GM12873 (cell line): ENCODE measurements at regions not wholly inside any gene's neighbourhood (a gene's known extent, or its start where the extent isn't known, plus 50 kb on each side); places are given as distances from the start of the nearest gene placed in this dataset.

Source experiments
- CTCF ChIP-seq: IDR thresholded peaks from 2 replicates; pipeline ENCODE4 v1.5.1; 2012; ENCODE audit warnings: low read depth, mild to moderate bottlenecking, moderate library complexity, low read length, control low read depth; ENCODE audit not compliant: insufficient read depth; ENCODE audit errors: missing control alignments

DNA sequence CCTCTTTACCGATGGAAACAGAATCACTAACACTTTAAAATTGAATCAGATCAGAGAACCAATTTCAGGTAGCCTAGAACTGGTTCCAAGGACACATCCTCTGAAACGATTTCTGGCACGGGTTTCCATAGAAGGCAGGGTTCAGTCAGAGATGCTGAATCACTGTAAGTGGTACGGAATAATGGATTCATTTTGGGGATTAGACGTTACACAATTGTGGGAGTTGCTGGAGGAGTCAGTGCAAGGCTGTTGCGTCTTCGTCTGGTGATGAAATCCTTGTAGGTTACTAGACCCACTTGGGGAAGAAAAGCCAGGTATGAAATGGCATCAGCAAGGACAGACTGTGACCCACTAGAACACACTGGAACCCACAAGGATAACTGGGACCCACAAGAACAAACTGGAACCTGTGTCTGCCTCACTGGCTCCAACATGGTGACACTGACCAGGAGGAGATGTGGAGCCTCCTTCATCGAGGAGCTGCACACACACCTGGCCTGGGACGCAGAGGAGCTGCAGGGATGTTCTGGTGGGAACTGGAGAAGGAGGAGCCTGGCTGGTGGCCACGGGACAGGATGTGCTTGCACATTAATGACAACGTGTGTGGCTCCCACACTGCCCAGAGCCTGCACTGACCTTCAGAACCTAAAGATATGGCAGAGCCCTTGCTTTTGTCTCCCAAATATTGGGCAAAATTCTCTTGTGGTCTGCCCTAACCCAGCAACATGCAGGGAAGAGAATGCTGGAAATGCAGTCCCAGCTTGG, 105.1 kb downstream of the TRAPPC11 start:
- TF ChIP-seq CTCF: no peak

- no peak for TF ChIP-seq CTCF
Measured at GRCh38 chr4:183765251-183765911, 106.3 kb downstream of the TRAPPC11 start.

GRCh38 chr4:183766140-183766539, 107.0 kb downstream of the TRAPPC11 start:
- TF ChIP-seq CTCF: no peak

GRCh38 chr4:183770906-183771305, 111.8 kb downstream of the TRAPPC11 start:
- TF ChIP-seq CTCF: no peak

DNA sequence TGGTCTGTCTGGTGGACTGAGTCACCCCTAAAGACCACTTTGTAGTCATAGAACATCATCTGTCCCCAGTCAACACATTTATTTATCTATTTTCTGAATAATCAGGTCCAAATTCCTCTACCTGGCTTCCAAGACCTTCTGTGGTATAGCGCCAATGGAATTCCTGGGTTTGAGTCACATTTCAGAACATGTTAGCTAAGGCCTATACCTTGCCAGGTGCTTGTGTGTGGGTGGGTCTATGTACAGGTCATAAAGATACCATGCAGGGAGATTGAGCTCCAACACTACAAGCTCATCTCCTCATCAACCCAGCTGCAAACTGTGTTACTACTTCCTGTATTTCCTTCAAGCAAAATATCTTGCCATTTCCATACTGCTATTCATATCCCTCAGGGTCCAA, 113.3 kb downstream of the TRAPPC11 start:
- no peak for TF ChIP-seq CTCF

DNA sequence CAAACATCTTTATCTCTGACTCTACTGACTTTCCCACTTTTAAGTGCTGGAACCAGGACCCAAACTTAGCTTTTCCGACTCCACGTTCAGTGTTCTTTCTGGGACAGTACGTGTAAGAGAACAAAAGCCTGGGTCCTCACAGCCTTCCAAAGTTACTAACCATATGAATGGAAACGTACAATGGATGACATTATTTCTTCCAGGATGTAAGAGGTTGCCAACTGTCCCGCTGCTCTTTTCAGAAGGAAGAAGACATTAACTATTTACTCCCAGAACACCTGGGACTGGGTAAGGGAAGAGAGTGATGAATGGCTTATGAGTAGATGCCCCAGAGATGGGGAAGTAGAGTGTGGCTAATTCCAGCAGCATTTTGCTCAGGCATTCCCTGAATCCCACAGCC, 114.7 kb downstream of the TRAPPC11 start:
- no peak for TF ChIP-seq CTCF

- no peak for TF ChIP-seq CTCF
Measured at GRCh38 chr4:183783306-183783705, 121.8 kb upstream of the STOX2 start.
